ENCODE measurements at regions not wholly inside any gene's neighbourhood (a gene's known extent, or its start where the extent isn't known, plus 50 kb on each side); places are given as distances from the start of the nearest gene placed in this dataset.

GRCh38 chr14:49286257-49286983 is 299.8 kb downstream of the RPS29 start:
- no peak for TF ChIP-seq EZH2 (IDR thresholded peaks at IDR 0.05; ENCODE audit: borderline replicate concordance, insufficient read depth, low read depth, low read length, poor library complexity, severe bottlenecking)
- no peak for TF ChIP-seq CTCF (IDR thresholded peaks at IDR 0.05)
